CD4-positive, CD25-positive, alpha-beta regulatory T cell (primary cell): ENCODE measurements at regions not wholly inside any gene's neighbourhood (a gene's known extent, or its start where the extent isn't known, plus 50 kb on each side); places are given as distances from the start of the nearest gene placed in this dataset.

Experiments used
- ATAC-seq, 2 donors: fragments of 150-1000 bp; cut with Tn5 transposase; one replicate each; pipeline ENCODE4 v1.10.0; 2021; ENCODE audit warnings: low read depth in 2 of 2, moderate number of reproducible peaks in 2 of 2, moderate library complexity in 1 of 2
- DNase-seq, 3 donors: peaks; one replicate each; pipeline versions ENCODE4 v3.0.0 to v3.0.0-alpha.2; 2012 to 2022; ENCODE audit warnings: mixed read lengths in 1 of 3
- H3K27ac ChIP-seq: one replicate; pipeline ENCODE4 v1.7.0; 2013; ENCODE audit warnings: mild to moderate bottlenecking, low read length; ENCODE audit not compliant: insufficient read depth, poor library complexity, severe bottlenecking
- H3K27me3 ChIP-seq: one replicate; pipeline ENCODE4 v1.7.0; 2013; ENCODE audit warnings: low read length; ENCODE audit not compliant: control insufficient read depth, insufficient read depth
- H3K36me3 ChIP-seq: one replicate; pipeline ENCODE4 v1.7.0; 2013; ENCODE audit warnings: mild to moderate bottlenecking, low read length, moderate library complexity; ENCODE audit not compliant: control insufficient read depth, insufficient read depth
- H3K4me1 ChIP-seq: 2 replicates; pipeline ENCODE4 v1.7.0; 2013; ENCODE audit warnings: mild to moderate bottlenecking, low read length; ENCODE audit not compliant: insufficient read depth, control insufficient read depth, poor library complexity, severe bottlenecking
- H3K4me3 ChIP-seq: one replicate; pipeline ENCODE4 v1.7.0; 2013; ENCODE audit warnings: low read depth, mild to moderate bottlenecking, low read length, moderate library complexity
- H3K9me3 ChIP-seq, 2 experiments: 1 replicate in 1 of 2; 2 replicates in 1 of 2; pipeline ENCODE4 v1.7.0; 2013; ENCODE audit warnings: low read length in 2 of 2, mild to moderate bottlenecking in 1 of 2, moderate library complexity in 1 of 2; ENCODE audit not compliant: control insufficient read depth in 2 of 2
- H3K27ac Mint-ChIP-seq, 3 donors: one replicate each; pipeline ENCODE4 v1.8.0; 2020 to 2022; ENCODE audit warnings: mild to moderate bottlenecking in 3 of 3, mixed read lengths in 3 of 3, moderate library complexity in 2 of 3
- H3K27me3 Mint-ChIP-seq: one replicate; pipeline ENCODE4 v1.8.0; 2022; ENCODE audit warnings: mild to moderate bottlenecking, mixed read lengths
- H3K36me3 Mint-ChIP-seq: one replicate; pipeline ENCODE4 v1.8.0; 2020; ENCODE audit warnings: mixed read lengths
- H3K4me1 Mint-ChIP-seq, 4 donors: one replicate each; pipeline ENCODE4 v1.8.0; 2020 to 2022; ENCODE audit warnings: mixed read lengths in 4 of 4, mild to moderate bottlenecking in 1 of 4
- H3K4me3 Mint-ChIP-seq, 4 donors: one replicate each; pipeline ENCODE4 v1.8.0; 2020 to 2022; ENCODE audit warnings: mild to moderate bottlenecking in 4 of 4, mixed read lengths in 4 of 4, moderate library complexity in 3 of 4
- H3K9me3 Mint-ChIP-seq, 7 donors: one replicate each; pipeline ENCODE4 v1.8.0; 2020 to 2022; ENCODE audit warnings: mixed read lengths in 7 of 7, mild to moderate bottlenecking in 3 of 7, moderate library complexity in 2 of 7

- no peaks in the 10 kb centered on the region for H3K4me1 ChIP-seq
- DNase-seq (no peak), ATAC-seq (no peak)
- no peak overlapping the region for H3K4me3 Mint-ChIP-seq
- peaks cover 0 to 4% (median 0%) of the 10 kb centered on the region in 7 donors for H3K9me3 Mint-ChIP-seq
- H3K27ac Mint-ChIP-seq: no peak overlapping the region
- H3K4me3 ChIP-seq: no peak overlapping the region
- H3K27ac ChIP-seq: no peak overlapping the region
- no peaks in the 10 kb centered on the region for H3K27me3 Mint-ChIP-seq
- no peaks in the 10 kb centered on the region for H3K36me3 Mint-ChIP-seq
- no peaks in the 10 kb centered on the region for H3K27me3 ChIP-seq
- H3K36me3 ChIP-seq: no peaks in the 10 kb centered on the region
- peaks cover 0 to 1% (median 0%) of the 10 kb centered on the region in 4 donors for H3K4me1 Mint-ChIP-seq
- H3K9me3 ChIP-seq: no peaks in the 10 kb centered on the region
Measured at GRCh38 chr4:23999714-24000469, 110.0 kb upstream of the PPARGC1A start.

GRCh38 chr4:23993373-23993772, 103.5 kb upstream of the PPARGC1A start:
- Mint-ChIP-seq H3K27me3 (no peaks in the 10 kb centered on the region), H3K9me3 (peaks cover 0 to 5% (median 0%) of the 10 kb centered on the region in 7 donors), H3K4me3 (no peak overlapping the region), H3K4me1 (no peaks in the 10 kb centered on the region), H3K27ac (no peak overlapping the region), H3K36me3 (no peaks in the 10 kb centered on the region)
- H3K4me1 ChIP-seq: no peaks in the 10 kb centered on the region
- DNase-seq (no peak), ATAC-seq (no peak)
- H3K4me3 ChIP-seq: no peak overlapping the region
- H3K27me3 ChIP-seq: no peaks in the 10 kb centered on the region
- H3K9me3 ChIP-seq: no peaks in the 10 kb centered on the region
- H3K36me3 ChIP-seq: no peaks in the 10 kb centered on the region
- no peak overlapping the region for H3K27ac ChIP-seq

- H3K36me3 ChIP-seq: no peaks in the 10 kb centered on the region
- no peak overlapping the region for H3K4me3 ChIP-seq
- Mint-ChIP-seq H3K4me1 (no peaks in the 10 kb centered on the region), H3K9me3 (peaks cover 0 to 9% (median 0%) of the 10 kb centered on the region in 7 donors), H3K36me3 (no peaks in the 10 kb centered on the region), H3K27me3 (no peaks in the 10 kb centered on the region), H3K27ac (no peak overlapping the region), H3K4me3 (no peak overlapping the region)
- no peak overlapping the region for H3K27ac ChIP-seq
- DNase-seq (no peak), ATAC-seq (no peak)
- no peaks in the 10 kb centered on the region for H3K9me3 ChIP-seq
- no peaks in the 10 kb centered on the region for H3K27me3 ChIP-seq
- H3K4me1 ChIP-seq: no peaks in the 10 kb centered on the region
Measured at GRCh38 chr4:23991444-23991843, 101.6 kb upstream of the PPARGC1A start.

GRCh38 chr4:23986270-23986669, 96.4 kb upstream of the PPARGC1A start:
- no peaks in the 10 kb centered on the region for H3K36me3 ChIP-seq
- ATAC-seq: no peak

GRCh38 chr4:23981328-23981727, 91.5 kb upstream of the PPARGC1A start:
- H3K9me3 Mint-ChIP-seq: peaks cover 0 to 4% (median 0%) of the 10 kb centered on the region in 7 donors
- H3K27ac ChIP-seq: no peak overlapping the region
- no peaks in the 10 kb centered on the region for H3K36me3 Mint-ChIP-seq
- H3K4me3 ChIP-seq: no peak overlapping the region
- no peaks in the 10 kb centered on the region for H3K36me3 ChIP-seq
- DNase-seq: no peak
- H3K9me3 ChIP-seq: no peaks in the 10 kb centered on the region
- H3K4me3 Mint-ChIP-seq: no peak overlapping the region
- H3K27me3 ChIP-seq: no peaks in the 10 kb centered on the region
- no peak overlapping the region for H3K27ac Mint-ChIP-seq
- ATAC-seq: no peak
- H3K27me3 Mint-ChIP-seq: no peaks in the 10 kb centered on the region
- H3K4me1 Mint-ChIP-seq: no peaks in the 10 kb centered on the region
- no peaks in the 10 kb centered on the region for H3K4me1 ChIP-seq

More at GRCh38 chr4:23986270-23986669, 96.4 kb upstream of the PPARGC1A start:
- H3K27ac ChIP-seq: no peak overlapping the region
- Mint-ChIP-seq H3K36me3 (no peaks in the 10 kb centered on the region), H3K4me1 (no peaks in the 10 kb centered on the region), H3K27me3 (no peaks in the 10 kb centered on the region), H3K27ac (no peak overlapping the region), H3K4me3 (no peak overlapping the region), H3K9me3 (peaks cover 0 to 7% (median 0%) of the 10 kb centered on the region in 7 donors)
- no peaks in the 10 kb centered on the region for H3K9me3 ChIP-seq
- no peak for DNase-seq
- H3K4me3 ChIP-seq: no peak overlapping the region
- H3K4me1 ChIP-seq: no peaks in the 10 kb centered on the region
- no peaks in the 10 kb centered on the region for H3K27me3 ChIP-seq

- Histone ChIP-seq H3K4me1 (no peaks in the 10 kb centered on the region), H3K4me3 (no peak overlapping the region), H3K9me3 (no peaks in the 10 kb centered on the region), H3K27ac (no peak overlapping the region), H3K36me3 (no peaks in the 10 kb centered on the region), H3K27me3 (no peaks in the 10 kb centered on the region)
- DNase-seq: no peak
- no peak overlapping the region for H3K4me3 Mint-ChIP-seq
- peak overlapping the region in 1 of 3 donors; percentile 12 for H3K27ac Mint-ChIP-seq
- no peaks in the 10 kb centered on the region for H3K4me1 Mint-ChIP-seq
- ATAC-seq: no peak
- no peaks in the 10 kb centered on the region for H3K36me3 Mint-ChIP-seq
- H3K27me3 Mint-ChIP-seq: no peaks in the 10 kb centered on the region
- peaks cover 0 to 5% (median 0%) of the 10 kb centered on the region in 7 donors for H3K9me3 Mint-ChIP-seq
Measured at GRCh38 chr4:23979534-23979933, 89.7 kb upstream of the PPARGC1A start.

GRCh38 chr4:23978002-23978401, 88.2 kb upstream of the PPARGC1A start:
- Histone ChIP-seq H3K27ac (no peak overlapping the region), H3K27me3 (no peaks in the 10 kb centered on the region), H3K36me3 (no peaks in the 10 kb centered on the region), H3K9me3 (no peaks in the 10 kb centered on the region), H3K4me1 (no peaks in the 10 kb centered on the region), H3K4me3 (no peak overlapping the region)
- Mint-ChIP-seq H3K36me3 (no peaks in the 10 kb centered on the region), H3K4me3 (no peak overlapping the region), H3K27ac (no peak overlapping the region), H3K9me3 (peaks cover 0 to 5% (median 0%) of the 10 kb centered on the region in 7 donors), H3K27me3 (no peaks in the 10 kb centered on the region), H3K4me1 (no peaks in the 10 kb centered on the region)
- ATAC-seq (no peak), DNase-seq (no peak)

GRCh38 chr4:23976423-23976822, 86.6 kb upstream of the PPARGC1A start:
- H3K9me3 Mint-ChIP-seq: peaks cover 0 to 5% (median 0%) of the 10 kb centered on the region in 7 donors
- no peaks in the 10 kb centered on the region for H3K4me1 Mint-ChIP-seq
- H3K36me3 Mint-ChIP-seq: no peaks in the 10 kb centered on the region
- DNase-seq: no peak
- H3K4me3 Mint-ChIP-seq: no peak overlapping the region
- H3K27ac ChIP-seq: no peak overlapping the region
- ATAC-seq: no peak
- H3K4me1 ChIP-seq: no peaks in the 10 kb centered on the region
- H3K9me3 ChIP-seq: no peaks in the 10 kb centered on the region
- H3K27ac Mint-ChIP-seq: no peak overlapping the region
- no peaks in the 10 kb centered on the region for H3K27me3 ChIP-seq
- H3K36me3 ChIP-seq: no peaks in the 10 kb centered on the region
- H3K27me3 Mint-ChIP-seq: no peaks in the 10 kb centered on the region
- no peak overlapping the region for H3K4me3 ChIP-seq
